SK-N-SH treated with all-trans-retinoic acid at 6 μM for 48 hours (cell line): ENCODE measurements at regions not wholly inside any gene's neighbourhood (a gene's known extent, or its start where the extent isn't known, plus 50 kb on each side); places are given as distances from the start of the nearest gene placed in this dataset.

Source experiments
- ATAC-seq: fragments of 200-7000 bp; cut with Tn5 transposase; 3 replicates; pipeline ENCODE4 v1.9.1; 2020; ENCODE audit warnings: mild to moderate bottlenecking, moderate library complexity
- ARNTL ChIP-seq: fragments of 450-650 bp; formaldehyde crosslinking; IDR thresholded peaks from 2 replicates; pipeline ENCODE4 v1.5.0; 2020; ENCODE audit warnings: low read depth, mild to moderate bottlenecking, moderate library complexity, borderline replicate concordance
- BACH2 ChIP-seq: fragments of 250-450 bp; sonication (Bioruptor Pico); IDR thresholded peaks from 2 replicates; pipeline ENCODE4 v1.9.0; 2021; ENCODE audit warnings: mild to moderate bottlenecking, borderline replicate concordance
- ESRRG ChIP-seq: fragments of 250-450 bp; sonication (Bioruptor Pico); IDR thresholded peaks from 2 replicates; pipeline ENCODE4 v1.6.1; 2021; ENCODE audit warnings: mild to moderate bottlenecking
- GLIS3 ChIP-seq: fragments of 250-450 bp; sonication (Bioruptor Pico); IDR thresholded peaks from 2 replicates; pipeline ENCODE4 v1.5.0; 2020; ENCODE audit warnings: mild to moderate bottlenecking, moderate library complexity
- ISL1 ChIP-seq: fragments of 250-450 bp; sonication (Bioruptor Pico); IDR thresholded peaks from 2 replicates; pipeline ENCODE4 v2.1.2; 2022; ENCODE audit warnings: mild to moderate bottlenecking, moderate library complexity
- OSR1 ChIP-seq: fragments of 250-450 bp; sonication (Bioruptor Pico); IDR thresholded peaks from 2 replicates; pipeline ENCODE4 v1.8.0; 2022; ENCODE audit warnings: moderate library complexity, mild to moderate bottlenecking, inconsistent platforms
- PPARA ChIP-seq: fragments of 250-450 bp; sonication (Bioruptor Pico); IDR thresholded peaks from 2 replicates; pipeline ENCODE4 v1.5.0; 2020; ENCODE audit warnings: mild to moderate bottlenecking, borderline replicate concordance
- RARB ChIP-seq: fragments of 250-450 bp; sonication (Bioruptor Pico); IDR thresholded peaks from 2 replicates; pipeline ENCODE4 v1.8.0; 2021; ENCODE audit warnings: mild to moderate bottlenecking, moderate library complexity
- SNAI2 ChIP-seq: fragments of 250-450 bp; sonication (Bioruptor Pico); IDR thresholded peaks from 2 replicates; pipeline ENCODE4 v1.5.0; 2020; ENCODE audit warnings: mild to moderate bottlenecking, moderate library complexity
- TCF4 ChIP-seq: fragments of 250-450 bp; sonication (Bioruptor Pico); IDR thresholded peaks from 2 replicates; pipeline ENCODE4 v1.8.0; 2021; ENCODE audit warnings: mild to moderate bottlenecking, moderate library complexity, borderline replicate concordance
- TOX ChIP-seq: fragments of 250-450 bp; sonication (Bioruptor Pico); IDR thresholded peaks from 2 replicates; pipeline ENCODE4 v1.8.0; 2021; ENCODE audit warnings: mild to moderate bottlenecking, moderate library complexity, borderline replicate concordance
- TSHZ2 ChIP-seq: fragments of 250-450 bp; sonication (Bioruptor Pico); IDR thresholded peaks from 2 replicates; pipeline ENCODE4 v1.5.0; 2020; ENCODE audit warnings: mild to moderate bottlenecking, moderate library complexity
- ZC3H10 ChIP-seq: fragments of 250-450 bp; sonication (Bioruptor Pico); IDR thresholded peaks from 2 replicates; pipeline ENCODE4 v1.5.1; 2021; ENCODE audit warnings: mild to moderate bottlenecking, moderate library complexity
- ZFP3 ChIP-seq: fragments of 250-450 bp; sonication (Bioruptor Pico); IDR thresholded peaks from 2 replicates; pipeline ENCODE4 v1.5.0; 2020; ENCODE audit warnings: mild to moderate bottlenecking, moderate library complexity
- ZFP30 ChIP-seq: fragments of 450-650 bp; formaldehyde crosslinking; IDR thresholded peaks from 2 replicates; pipeline ENCODE4 v1.5.0; 2022; ENCODE audit warnings: mild to moderate bottlenecking, moderate library complexity
- ZNF70 ChIP-seq: fragments of 450-650 bp; formaldehyde crosslinking; IDR thresholded peaks from 2 replicates; pipeline ENCODE4 v1.5.0; 2020; ENCODE audit warnings: mild to moderate bottlenecking, moderate library complexity
- ZNF8 ChIP-seq: fragments of 450-650 bp; formaldehyde crosslinking; IDR thresholded peaks from 2 replicates; pipeline ENCODE4 v1.5.0; 2020; ENCODE audit warnings: mild to moderate bottlenecking, moderate library complexity
- TF ChIP-seq, protein P1 (sequence below): fragments of 250-450 bp; sonication (Bioruptor Pico); IDR thresholded peaks from 2 replicates; pipeline ENCODE4 v1.8.0; 2021; ENCODE audit warnings: low read depth, mild to moderate bottlenecking, moderate library complexity, borderline replicate concordance
- TF ChIP-seq, protein P2 (sequence below): fragments of 250-450 bp; sonication (Bioruptor Pico); IDR thresholded peaks from 2 replicates; pipeline ENCODE4 v1.5.1; 2021; ENCODE audit warnings: mild to moderate bottlenecking, moderate library complexity
- TF ChIP-seq, protein P3 (sequence below): fragments of 250-450 bp; sonication (Bioruptor Pico); IDR thresholded peaks from 2 replicates; pipeline ENCODE4 v1.5.1; 2020; ENCODE audit warnings: low read depth, mild to moderate bottlenecking, moderate library complexity

- TF ChIP-seq, protein P1, sequence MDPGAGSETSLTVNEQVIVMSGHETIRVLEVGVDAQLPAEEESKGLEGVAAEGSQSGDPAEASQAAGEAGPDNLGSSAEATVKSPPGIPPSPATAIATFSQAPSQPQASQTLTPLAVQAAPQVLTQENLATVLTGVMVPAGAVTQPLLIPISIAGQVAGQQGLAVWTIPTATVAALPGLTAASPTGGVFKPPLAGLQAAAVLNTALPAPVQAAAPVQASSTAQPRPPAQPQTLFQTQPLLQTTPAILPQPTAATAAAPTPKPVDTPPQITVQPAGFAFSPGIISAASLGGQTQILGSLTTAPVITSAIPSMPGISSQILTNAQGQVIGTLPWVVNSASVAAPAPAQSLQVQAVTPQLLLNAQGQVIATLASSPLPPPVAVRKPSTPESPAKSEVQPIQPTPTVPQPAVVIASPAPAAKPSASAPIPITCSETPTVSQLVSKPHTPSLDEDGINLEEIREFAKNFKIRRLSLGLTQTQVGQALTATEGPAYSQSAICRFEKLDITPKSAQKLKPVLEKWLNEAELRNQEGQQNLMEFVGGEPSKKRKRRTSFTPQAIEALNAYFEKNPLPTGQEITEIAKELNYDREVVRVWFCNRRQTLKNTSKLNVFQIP (CRISPR knock-in tag), result no peak
Measured at GRCh38 chr1:177517546-177517945, 346.8 kb downstream of the BRINP2 start (continued).

DNA sequence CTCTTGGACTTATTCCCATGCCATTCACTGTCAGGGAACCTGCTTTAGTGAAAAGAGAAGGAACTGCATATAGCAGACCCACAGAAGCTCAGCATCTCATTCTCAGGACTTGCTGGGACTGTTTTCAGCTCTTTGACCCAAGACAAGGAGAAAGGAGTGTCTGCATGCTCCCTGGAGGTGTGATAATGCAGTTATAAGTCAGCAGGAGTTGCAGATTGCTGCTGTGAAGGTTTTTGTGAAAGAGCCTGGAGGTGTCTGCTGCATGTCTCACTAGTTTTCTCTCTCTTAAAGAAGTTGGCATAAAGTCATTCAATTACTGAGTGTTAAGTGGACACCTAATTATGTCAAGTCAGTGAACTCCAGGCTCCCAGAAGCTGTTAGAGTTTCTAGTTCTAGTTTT is 343.4 kb downstream of the BRINP2 start:
- TF ChIP-seq, protein P2, sequence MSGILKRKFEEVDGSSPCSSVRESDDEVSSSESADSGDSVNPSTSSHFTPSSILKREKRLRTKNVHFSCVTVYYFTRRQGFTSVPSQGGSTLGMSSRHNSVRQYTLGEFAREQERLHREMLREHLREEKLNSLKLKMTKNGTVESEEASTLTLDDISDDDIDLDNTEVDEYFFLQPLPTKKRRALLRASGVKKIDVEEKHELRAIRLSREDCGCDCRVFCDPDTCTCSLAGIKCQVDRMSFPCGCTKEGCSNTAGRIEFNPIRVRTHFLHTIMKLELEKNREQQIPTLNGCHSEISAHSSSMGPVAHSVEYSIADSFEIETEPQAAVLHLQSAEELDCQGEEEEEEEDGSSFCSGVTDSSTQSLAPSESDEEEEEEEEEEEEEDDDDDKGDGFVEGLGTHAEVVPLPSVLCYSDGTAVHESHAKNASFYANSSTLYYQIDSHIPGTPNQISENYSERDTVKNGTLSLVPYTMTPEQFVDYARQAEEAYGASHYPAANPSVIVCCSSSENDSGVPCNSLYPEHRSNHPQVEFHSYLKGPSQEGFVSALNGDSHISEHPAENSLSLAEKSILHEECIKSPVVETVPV, result no peak
- TF ChIP-seq PPARA, result no peak
- TF ChIP-seq TSHZ2 (CRISPR knock-in tag), result no peak
- TF ChIP-seq, protein P3, sequence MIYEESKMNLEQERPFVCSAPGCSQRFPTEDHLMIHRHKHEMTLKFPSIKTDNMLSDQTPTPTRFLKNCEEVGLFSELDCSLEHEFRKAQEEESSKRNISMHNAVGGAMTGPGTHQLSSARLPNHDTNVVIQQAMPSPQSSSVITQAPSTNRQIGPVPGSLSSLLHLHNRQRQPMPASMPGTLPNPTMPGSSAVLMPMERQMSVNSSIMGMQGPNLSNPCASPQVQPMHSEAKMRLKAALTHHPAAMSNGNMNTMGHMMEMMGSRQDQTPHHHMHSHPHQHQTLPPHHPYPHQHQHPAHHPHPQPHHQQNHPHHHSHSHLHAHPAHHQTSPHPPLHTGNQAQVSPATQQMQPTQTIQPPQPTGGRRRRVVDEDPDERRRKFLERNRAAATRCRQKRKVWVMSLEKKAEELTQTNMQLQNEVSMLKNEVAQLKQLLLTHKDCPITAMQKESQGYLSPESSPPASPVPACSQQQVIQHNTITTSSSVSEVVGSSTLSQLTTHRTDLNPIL, result no peak
- TF ChIP-seq ZC3H10, result no peak
- no peak for TF ChIP-seq RARB (CRISPR knock-in tag)
- TF ChIP-seq TOX (CRISPR knock-in tag), result no peak
- no peak for TF ChIP-seq ESRRG
- no peak for TF ChIP-seq ISL1 (CRISPR knock-in tag)
- TF ChIP-seq, protein P1 (CRISPR knock-in tag), result no peak
- no peak for TF ChIP-seq OSR1 (CRISPR knock-in tag)
- TF ChIP-seq ZNF8 (CRISPR knock-in tag), result no peak
- no peak for TF ChIP-seq TCF4 (CRISPR knock-in tag)
- TF ChIP-seq ZNF70 (CRISPR knock-in tag), result no peak
- TF ChIP-seq ARNTL, result no peak
- no peak for TF ChIP-seq SNAI2 (CRISPR knock-in tag)
- TF ChIP-seq GLIS3 (CRISPR knock-in tag), result no peak
- ATAC-seq, result no peak

GRCh38 chr1:177511036-177511435 is 340.3 kb downstream of the BRINP2 start:
- no peak for ATAC-seq
- no peak for TF ChIP-seq ZFP3 (CRISPR knock-in tag)
- no peak for TF ChIP-seq ZNF8 (CRISPR knock-in tag)
- no peak for TF ChIP-seq PPARA
- TF ChIP-seq OSR1 (CRISPR knock-in tag), result no peak
- TF ChIP-seq, protein P1 (CRISPR knock-in tag), result no peak
- no peak for TF ChIP-seq BACH2 (CRISPR knock-in tag)
- TF ChIP-seq ZFP30 (CRISPR knock-in tag), result no peak
- TF ChIP-seq, protein P2, result no peak
- no peak for TF ChIP-seq ZC3H10
